NCI-H187 (cell line): ENCODE measurements at regions not wholly inside any gene's neighbourhood (a gene's known extent, or its start where the extent isn't known, plus 50 kb on each side); places are given as distances from the start of the nearest gene placed in this dataset.
"Not testable (repeated sequence)": the region's sequence is repeated elsewhere in the genome, so short reads cannot be mapped to it uniquely, and the experiment has no call there.

Experiments used
- DNase-seq, 2 experiments: peaks; one replicate each; lab custom pipeline; 2025; lab: John Stamatoyannopoulos, UW

DNA sequence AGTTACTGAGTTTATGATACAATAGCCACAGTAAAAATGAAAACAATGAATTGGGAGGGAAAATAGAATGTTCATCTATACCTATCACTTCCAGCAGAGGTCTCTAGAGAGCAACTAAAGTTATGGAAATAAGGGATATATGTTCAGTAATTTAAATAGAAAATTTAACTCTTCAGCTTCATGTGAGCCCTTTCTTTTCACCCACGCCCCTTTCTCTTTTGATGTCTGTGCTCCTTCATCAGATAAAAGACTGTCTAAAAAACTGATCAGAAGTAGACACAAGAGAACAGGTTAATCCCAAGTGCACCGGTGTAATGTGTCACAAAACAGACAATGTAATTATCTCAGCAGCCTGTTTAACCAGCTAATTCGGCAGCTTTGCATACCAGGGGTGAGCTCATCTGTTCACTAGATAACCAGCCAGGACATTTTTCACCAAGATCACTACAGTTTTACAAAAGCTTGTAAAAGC lies 238.5 kb upstream of the ERBB4 start:
- DNase-seq: no peak

DNA sequence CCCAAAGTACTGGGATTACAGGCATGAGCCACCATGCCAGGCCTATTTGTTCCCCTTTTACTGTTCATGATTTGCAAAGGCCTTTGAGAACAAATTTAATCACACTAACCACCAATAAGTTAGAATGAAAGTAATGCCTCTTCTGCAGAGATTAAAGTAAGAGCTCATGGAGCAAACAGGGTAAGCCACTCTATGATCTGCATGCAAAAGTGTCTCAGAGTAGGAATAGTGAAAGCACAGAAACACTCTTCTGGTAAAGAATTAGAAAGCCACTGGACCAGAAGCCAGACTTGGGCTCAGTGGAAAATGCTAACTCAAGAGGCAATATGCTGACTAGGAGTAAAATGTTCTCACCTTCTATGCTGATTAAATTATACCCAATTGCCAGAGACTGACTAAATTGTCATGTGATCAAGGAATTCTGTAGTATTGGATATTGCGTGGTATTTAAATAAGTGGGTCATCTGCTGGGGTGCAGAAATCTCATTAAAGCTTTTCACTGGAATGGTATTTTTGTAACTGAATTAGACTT lies 235.3 kb upstream of the ERBB4 start:
- no peak for DNase-seq

DNA sequence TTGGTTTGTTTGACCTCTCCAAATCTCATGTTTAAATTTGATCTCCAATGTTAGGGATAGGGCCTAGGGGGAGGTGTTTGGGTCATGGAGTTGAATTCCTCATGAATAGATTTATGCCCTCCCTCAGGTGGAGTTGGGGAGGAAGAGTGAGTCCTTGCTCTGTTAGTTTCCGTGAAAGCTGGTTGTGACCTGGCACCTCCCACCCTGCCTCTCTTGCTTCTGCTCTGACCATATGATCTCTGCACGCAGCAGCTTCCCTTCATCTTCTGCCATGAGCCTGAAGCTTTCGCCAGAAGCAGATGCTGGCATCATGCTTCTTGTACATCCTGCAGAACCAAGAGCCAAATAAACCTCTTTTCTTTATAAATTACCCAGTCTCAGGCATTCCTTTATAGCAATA lies 231.6 kb upstream of the ERBB4 start:
- no peak for DNase-seq

DNA sequence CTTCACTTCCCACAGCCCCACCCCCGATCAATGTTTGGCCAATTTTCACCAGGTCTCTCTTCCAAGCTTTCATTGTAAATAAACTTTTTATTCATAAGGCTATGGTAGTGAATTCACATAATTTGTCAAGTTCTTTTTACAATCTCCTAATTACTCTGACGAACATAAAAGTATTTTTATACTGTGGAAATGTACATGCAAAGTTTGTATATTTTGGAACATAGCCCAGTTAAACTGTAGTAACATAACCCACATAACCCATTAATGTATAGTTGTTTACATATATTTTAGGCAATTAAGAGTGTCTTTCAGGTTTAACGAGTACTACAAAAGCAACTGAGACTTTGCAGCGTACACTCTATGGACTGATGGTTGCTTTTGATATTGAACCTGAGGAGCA lies 228.3 kb upstream of the ERBB4 start:
- DNase-seq: no peak

DNA sequence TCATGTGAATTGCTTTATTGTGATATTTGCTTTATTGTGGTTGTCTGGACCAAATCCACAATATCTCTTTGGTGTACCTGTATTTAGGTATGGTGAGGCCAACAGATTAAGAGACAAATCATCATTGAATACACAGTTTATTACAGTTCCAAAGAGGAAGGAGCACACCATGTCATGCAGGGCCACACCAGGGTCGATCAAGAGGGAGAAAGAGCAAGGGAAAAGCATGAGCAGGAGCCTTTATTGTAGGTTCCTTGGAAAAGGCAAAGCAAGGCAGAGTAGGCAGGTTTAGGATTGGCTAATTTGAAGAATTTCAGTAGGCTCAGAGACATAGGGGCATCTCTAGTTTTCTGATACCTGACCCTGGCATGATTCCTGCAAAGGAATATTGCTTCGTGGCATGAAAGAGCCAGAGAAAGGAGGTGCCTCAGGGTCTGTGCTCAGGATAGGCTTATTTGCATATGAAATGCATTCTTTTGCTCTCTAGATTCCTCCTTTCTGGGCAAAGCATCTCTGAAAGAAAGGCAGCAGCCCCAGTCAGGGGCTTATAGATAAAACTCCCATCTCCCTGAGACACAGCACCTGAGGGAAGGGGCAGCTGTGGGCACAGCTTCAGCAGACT lies 214.2 kb upstream of the ERBB4 start:
- DNase-seq: no peak

DNA sequence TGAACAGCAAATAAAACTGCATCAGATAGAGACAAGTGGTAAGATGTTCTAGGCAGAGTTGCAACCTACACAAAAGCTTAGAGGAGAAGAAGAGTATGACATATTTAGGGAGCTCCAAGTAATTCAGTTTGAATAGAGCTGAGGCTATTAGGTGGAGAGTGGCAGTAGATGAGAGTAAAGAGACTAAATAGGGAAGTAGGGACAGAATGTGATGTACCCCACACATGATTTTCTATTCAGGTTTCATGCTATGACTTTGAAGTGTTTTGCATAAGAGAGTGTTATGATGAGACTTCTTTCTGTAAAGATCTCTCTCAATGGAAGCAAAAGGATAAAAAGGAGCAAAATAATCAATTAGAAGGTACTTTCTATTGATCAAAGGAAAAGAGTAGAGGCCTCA lies 206.8 kb upstream of the ERBB4 start:
- DNase-seq: no peak

DNA sequence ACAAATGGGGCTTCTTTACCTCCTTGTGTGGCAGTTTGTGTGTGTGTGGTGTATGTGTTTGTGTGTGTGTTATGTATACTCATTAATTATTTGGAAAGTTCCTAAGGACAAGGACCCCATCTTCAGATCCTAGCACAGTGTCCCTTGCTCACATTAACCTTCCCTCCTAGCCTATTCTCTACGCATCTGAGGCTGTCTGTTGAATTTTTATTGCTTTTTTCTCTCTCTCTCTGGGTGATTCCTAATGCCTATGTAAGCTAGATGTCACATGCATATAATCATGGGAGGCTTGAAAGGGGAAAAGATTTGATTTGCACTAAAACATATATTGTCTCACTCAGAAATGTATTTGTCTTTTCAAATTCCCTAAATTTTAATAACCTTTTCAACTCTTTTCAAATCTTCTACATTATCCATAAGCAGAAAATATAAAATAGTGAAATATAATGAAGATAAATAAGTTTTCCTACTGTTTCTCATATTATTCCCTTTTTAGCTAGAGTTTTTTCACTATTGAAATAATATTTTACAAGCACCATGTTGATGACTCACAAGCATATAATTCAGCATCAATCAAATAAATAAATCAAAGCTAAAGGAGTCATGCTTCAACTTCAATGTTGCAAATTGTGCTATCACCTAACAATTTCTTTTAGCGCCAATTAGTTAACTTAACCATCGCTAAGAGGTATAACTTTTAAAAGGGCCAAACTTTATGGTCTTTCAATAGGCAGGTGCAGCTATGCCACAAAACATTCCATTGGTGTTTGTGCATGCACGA lies 199.0 kb upstream of the ERBB4 start:
- DNase-seq: no peak

DNA sequence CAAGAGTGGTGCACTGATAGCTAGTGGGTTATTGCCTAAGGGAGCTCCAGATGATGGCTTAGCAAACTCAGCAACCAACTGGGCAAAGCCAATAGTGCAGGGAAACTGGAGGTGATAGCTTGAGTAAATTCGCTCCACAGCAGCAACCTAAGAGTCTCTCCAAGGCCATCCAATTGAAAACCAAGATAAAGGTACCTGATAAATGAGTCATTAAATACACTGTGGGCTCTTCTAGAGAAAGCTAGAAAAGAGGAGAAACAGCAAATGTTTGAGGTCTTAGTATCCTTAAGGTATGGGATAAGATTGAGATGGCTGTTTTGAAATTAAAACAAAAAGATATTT lies 197.8 kb upstream of the ERBB4 start:
- no peak for DNase-seq

DNA sequence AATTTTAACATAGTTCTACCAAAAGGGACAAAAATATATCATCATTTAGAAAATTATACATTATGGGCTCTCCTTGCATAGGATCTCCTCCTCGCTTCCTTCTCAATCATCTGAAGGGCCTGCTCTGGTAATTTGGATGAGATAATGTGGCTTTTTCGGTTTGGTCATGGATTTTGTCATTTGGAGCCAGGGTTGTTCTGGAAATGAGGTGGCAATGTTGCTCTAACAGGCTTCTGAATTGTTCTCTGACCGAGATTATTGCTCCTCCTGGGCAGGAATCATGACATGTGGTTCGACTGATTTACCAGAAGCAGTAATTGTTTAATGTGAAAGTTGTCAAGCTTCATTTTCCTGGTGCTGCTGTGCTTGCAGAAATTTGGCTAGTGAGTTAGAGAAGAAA lies 194.7 kb upstream of the ERBB4 start:
- DNase-seq: no peak

DNA sequence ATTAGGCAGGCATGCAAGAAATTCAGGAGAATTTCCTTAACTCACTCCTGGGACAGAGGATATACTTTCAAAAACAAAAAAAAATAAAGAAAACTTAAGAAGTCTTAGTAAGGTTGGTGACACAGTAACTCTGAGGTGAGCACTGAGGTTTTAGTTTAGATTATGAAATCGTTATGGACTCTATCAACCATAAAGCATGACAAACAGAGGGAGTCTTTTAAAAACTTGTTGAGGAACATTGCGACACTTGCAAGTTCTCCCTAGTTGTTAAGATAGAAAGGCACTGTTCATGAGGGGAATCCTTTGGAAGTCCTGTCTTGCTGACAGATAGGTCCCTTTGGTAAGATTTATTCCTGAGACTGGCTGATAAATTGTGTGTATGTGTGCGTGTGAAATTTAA lies 194.3 kb upstream of the ERBB4 start:
- DNase-seq: no peak

DNA sequence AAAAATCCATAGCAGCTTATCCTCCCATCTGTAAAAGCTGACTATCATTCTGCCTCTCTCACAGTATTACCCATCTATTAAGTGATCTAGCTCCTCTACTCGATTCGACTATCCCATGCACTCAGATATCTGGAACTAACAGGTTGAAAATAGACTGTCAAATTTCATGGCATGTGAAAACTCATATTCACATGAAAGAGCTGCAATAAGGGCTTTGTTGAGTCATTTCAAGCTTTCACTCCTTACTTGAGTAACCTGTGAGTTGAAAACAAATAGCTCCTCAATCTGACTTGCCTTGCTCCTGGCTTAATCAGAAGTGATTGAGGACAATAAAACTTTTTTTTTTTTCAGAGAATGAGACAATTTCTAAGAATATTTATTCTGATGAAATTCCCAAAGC lies 192.4 kb upstream of the ERBB4 start:
- DNase-seq: no peak

DNA sequence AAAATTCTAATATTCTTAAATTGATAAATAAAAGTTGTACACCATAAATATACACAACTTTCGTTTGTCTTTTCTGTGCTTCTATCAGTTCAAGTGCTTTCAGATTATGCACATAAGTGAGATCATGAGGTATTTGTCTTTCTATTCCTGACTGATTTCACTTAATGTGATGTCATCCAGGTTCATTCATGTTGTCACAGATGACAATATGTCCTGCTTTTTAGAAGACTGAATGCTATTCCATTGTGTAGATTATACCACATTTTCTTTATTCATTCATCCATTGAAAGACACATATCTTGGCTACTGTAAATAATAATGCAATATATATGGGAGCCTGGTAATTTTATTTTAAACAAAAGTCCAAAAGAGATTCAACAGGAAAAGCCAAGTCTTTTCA lies 190.1 kb upstream of the ERBB4 start:
- DNase-seq: no peak

DNA sequence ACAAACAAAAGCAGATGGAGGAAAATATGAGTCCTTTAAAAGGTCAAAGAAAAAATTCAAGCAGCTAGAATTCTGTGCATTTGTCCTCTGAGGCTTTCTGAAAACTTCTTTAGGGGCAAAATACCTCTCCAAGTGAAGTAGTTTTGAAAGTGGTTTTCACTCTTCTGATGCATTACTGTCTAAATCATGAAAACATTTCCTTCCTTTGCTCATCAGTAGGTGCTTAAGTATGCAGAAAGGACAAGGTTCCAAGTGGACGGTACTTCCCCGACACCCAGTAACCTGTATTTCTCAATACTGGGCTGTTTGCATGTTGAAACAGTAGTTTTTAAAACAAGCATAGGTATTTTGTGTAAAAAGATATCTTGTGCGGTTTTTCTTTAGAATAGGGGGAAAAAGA lies 189.1 kb upstream of the ERBB4 start:
- DNase-seq: no peak

DNA sequence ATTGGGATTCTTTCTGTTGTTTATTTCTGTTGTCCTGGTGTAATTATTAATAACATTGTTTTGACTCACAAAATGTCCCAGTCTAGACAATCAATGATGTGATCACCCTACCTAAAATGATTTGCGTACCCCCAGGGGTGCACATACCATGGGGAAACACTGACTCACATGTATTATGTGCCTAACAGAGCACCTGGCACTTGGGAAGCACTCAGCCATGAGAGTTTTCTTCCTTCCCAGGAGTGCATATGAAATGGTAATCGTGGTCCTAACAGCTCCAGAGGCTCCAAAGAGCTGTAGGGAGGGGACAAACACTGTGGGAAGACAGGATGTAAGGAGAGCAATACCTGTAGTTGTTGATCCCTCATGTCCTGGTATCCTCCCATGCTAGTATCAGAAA lies 187.8 kb upstream of the ERBB4 start:
- no peak for DNase-seq

DNA sequence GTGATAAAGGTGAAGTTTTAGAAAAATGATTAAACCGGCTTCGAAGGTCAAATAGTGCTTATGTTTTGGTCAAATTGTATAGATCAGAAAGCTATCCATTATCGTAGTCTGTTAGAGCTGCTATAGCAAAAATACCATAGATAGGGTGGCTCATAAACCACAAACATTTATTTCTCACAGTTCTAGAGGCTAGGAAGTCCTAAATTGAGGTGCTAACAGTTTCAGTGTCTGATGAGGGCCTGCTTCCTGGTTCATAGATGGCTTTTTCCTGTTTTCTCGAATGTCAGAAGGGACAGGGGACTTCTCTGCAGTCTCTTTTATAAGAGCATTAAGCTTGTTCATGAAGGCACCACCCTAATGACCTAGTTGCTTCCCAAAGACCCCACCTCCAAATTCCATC lies 186.6 kb upstream of the ERBB4 start:
- no peak for DNase-seq

DNA sequence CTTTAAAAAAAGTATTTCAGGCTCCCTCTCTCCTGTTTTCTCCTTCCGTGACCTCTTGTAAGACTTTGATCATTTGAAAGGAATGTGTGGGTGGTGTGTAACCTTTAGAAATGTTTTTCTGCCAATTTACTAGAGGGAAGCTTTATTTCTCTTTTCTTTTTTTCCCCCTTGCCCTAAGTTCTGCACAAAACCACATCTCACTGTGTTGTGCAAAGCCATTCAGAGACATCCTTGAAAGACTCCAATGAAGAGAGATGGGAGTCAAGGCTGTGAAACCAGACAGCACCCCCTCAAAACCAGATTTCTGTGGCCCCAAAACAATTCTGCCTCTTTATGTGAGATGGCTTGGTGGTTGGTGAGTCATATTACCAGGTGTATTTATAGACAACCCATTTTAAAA lies 184.6 kb upstream of the ERBB4 start:
- DNase-seq: no peak

DNA sequence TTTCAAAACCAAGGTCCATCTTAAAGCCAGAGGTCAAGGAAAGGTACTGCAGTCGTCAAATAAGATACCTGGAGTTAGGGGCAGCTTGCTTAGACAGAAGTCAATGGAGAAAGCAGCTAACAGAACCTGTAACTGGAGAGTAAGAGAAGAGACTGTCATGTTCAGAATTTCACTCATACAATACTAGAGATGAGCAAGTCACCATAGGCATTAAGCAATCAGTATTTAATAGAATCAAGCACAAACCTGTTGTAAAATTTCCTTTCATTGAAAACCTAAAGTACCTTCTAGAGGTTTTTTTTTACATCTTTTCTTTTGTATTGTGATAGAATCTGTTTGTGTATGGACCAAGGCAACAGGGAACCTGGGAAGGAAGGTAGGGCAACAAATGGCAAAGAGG lies 183.4 kb upstream of the ERBB4 start:
- DNase-seq: no peak

DNA sequence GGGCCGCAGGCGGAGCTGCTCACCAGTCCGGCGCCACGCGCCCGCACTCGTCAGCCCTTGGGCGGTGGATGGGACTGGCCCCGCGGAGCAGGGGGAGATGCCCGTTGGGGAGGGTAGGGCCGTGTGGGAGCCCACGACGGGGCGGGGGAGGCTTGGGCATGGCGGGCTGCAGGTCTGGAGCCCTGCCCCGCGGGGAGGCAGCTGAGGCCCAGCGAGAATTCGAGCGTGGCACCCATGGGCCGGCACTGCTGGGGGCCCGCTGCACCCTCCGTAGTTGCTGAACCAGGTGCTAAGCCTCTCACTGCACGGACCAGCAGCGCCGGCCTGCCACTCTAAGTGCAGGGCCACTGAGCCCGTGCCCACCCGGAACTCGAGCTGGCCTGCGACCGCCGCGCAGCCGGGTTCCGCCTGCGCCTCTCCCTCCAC lies 182.4 kb upstream of the ERBB4 start:
- no peak for DNase-seq

DNA sequence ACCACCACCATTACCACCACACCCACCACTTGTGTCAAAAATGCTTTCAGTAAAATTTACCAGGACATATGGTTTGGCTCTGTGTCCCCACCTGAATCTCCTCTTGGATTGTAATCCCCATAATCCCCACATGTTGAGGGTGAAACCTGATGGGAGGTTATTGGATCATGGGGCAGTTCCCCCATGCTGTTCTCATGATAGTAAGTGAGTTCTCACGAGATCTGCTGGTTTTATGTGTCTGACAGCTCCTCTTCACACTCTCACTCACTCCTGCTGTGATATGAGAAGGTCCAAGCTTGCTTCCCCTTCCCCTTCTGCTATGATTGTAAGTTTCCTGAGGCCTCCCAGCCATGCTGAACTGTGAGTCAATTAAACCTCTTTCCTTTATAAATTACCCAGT lies 176.8 kb upstream of the ERBB4 start:
- not testable (repeated sequence) for DNase-seq

DNA sequence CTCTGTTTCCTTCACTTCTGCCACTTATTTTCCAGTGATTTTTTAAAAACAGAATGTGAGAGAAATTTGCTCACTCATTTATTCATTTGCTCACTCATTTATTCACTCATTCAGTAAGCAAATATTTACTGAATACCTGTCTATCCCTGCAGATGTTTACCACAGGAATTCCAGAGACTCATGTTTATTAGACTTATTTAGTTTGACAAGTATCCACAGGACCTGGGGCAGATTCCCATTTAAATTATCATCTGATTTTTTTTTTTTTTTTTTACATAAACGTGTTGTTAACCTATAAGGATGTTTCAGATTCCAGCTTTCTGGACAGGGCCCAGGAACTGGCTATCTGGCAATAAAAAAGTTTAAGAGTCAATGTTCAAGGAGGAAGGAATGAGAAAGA lies 175.1 kb upstream of the ERBB4 start:
- DNase-seq: no peak

DNA sequence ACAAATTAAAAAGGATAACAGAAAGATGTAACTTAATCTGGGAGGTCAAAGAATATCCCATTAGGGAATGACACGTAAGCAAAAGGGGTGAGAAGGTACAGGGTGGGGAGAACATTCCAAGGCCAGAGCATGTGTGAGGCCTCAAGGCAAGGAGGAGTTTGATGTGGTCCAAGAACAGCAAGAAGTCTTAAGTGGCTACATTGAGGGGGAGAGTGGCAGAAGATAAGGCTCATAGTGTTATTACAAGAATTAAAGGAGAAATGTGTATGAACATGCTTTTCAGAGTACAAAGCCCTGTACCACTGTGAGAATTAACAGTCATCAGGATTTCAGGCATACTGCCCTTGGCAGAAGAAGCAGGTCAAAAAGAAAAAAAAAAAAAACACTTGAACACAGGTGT lies 174.4 kb upstream of the ERBB4 start:
- DNase-seq: no peak

DNA sequence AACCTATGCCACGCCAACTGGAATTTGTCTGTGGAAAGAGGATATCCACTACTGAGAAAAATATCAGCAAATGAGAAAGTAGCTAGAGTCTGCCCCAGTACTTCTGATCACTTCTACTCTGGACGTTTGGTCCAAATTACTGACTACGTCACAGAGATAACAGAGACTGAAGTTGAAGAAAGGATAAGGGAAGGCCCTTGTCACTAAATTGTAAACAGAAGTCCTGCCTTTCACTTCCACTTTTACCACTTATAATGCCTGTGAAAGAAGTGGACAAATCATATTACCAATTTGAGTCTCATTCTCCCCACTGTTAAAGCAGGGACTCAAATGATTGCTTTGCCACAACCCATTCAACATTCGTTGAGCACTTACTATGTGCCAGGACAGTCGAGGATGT lies 173.9 kb upstream of the ERBB4 start:
- DNase-seq: no peak

DNA sequence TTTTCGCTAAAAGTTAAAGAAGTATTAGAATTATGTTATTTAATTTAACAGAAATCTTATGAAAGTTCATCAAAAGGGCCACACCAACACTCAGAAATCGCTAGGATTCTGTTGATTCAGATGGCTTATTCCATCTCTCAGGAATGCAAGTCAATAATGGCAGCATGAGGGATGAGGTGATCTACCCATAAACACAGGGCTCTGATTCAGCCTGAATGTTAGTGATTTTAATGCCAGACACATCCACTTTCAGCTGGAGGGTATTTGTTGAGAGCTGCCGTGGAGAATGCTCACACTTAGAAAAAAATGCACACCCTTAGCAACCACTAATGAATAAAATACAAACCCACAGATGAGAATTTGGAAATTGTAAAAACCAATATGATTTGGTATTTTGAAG lies 173.3 kb upstream of the ERBB4 start:
- no peak for DNase-seq

DNA sequence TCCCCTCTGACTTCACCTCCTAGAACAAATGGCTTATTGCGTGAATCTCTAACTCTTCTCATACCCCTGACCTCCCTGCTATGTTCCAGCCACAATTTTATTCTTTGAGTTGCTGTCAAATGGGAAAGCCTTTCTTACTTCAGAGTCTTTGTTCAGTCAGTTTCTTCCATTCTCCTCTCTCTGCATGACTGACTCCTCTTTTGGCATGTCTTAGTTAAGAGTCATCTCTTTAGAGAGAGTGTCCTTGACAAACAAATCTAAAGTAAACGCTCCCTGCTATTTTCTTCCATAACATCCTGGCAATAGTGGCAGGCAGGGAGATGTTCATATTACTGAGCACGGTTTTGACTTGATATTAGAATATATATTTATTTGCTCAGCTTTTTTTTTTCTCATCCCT lies 170.7 kb upstream of the ERBB4 start:
- no peak for DNase-seq
